Mammary epithelial cell (primary cell): ENCODE measurements at regions not wholly inside any gene's neighbourhood (a gene's known extent, or its start where the extent isn't known, plus 50 kb on each side); places are given as distances from the start of the nearest gene placed in this dataset.

Source experiments
- EZH2 ChIP-seq: IDR thresholded peaks from 2 replicates; pipeline ENCODE4 v1.6.1; 2012; ENCODE audit warnings: low read length, inconsistent platforms, borderline replicate concordance
- TF ChIP-seq, protein P1 (sequence below), 2 donors: IDR thresholded peaks in 1 of 2; conservative IDR thresholded peaks in 1 of 2; 2 replicates each; pipeline ENCODE4 v1.5.1; 2011 to 2012; ENCODE audit warnings: inconsistent platforms in 2 of 2, low read length in 2 of 2, mild to moderate bottlenecking in 2 of 2, control low read depth in 1 of 2, low read depth in 1 of 2; ENCODE audit not compliant: insufficient read depth in 1 of 2; ENCODE audit errors: extremely low read depth in 1 of 2

GRCh38 chr22:47298017-47298785 is 535.8 kb downstream of the TBC1D22A start:
- no peak for TF ChIP-seq EZH2
- TF ChIP-seq, protein P1, sequence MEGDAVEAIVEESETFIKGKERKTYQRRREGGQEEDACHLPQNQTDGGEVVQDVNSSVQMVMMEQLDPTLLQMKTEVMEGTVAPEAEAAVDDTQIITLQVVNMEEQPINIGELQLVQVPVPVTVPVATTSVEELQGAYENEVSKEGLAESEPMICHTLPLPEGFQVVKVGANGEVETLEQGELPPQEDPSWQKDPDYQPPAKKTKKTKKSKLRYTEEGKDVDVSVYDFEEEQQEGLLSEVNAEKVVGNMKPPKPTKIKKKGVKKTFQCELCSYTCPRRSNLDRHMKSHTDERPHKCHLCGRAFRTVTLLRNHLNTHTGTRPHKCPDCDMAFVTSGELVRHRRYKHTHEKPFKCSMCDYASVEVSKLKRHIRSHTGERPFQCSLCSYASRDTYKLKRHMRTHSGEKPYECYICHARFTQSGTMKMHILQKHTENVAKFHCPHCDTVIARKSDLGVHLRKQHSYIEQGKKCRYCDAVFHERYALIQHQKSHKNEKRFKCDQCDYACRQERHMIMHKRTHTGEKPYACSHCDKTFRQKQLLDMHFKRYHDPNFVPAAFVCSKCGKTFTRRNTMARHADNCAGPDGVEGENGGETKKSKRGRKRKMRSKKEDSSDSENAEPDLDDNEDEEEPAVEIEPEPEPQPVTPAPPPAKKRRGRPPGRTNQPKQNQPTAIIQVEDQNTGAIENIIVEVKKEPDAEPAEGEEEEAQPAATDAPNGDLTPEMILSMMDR (conservative IDR thresholded peaks at IDR 0.05 in 1 of 2, IDR thresholded peaks at IDR 0.05 in 1 of 2; ENCODE audit: extremely low read depth in 1 of 2, insufficient read depth in 1 of 2, low read depth in 1 of 2, low read length in 2 of 2), result no peak
